RWPE1 (cell line): ENCODE measurements at regions not wholly inside any gene's neighbourhood (a gene's known extent, or its start where the extent isn't known, plus 50 kb on each side); places are given as distances from the start of the nearest gene placed in this dataset.

ENCODE experiments used
- CTCF ChIA-PET: fragments of 350-600 bp; sonication (Branson Sonifier 250); formaldehyde crosslinking; extraction: SDS; loops from one replicate; lab custom pipeline; 2021; lab: Yijun Ruan, JAX
- POLR2A ChIA-PET: fragments of 400-600 bp; formaldehyde crosslinking; extraction: SDS; loops from one replicate; lab custom pipeline; 2020; ENCODE audit warnings: antibody characterized with exemption; ENCODE audit not compliant: low non-redundant PET; lab: Yijun Ruan, JAX
- DNase-seq: peaks from one replicate; pipeline ENCODE4 v3.0.0; 2012; ENCODE audit warnings: low spot score
- H3K27ac ChIP-seq: fragments of 450-650 bp; 2 replicates; pipeline ENCODE4 v1.5.1; 2017
- TF ChIP-seq, protein P1 (sequence below): fragments of 450-650 bp; conservative IDR thresholded peaks from 2 replicates; pipeline ENCODE4 v1.5.1; 2017; ENCODE audit warnings: low read depth, mild to moderate bottlenecking

DNA sequence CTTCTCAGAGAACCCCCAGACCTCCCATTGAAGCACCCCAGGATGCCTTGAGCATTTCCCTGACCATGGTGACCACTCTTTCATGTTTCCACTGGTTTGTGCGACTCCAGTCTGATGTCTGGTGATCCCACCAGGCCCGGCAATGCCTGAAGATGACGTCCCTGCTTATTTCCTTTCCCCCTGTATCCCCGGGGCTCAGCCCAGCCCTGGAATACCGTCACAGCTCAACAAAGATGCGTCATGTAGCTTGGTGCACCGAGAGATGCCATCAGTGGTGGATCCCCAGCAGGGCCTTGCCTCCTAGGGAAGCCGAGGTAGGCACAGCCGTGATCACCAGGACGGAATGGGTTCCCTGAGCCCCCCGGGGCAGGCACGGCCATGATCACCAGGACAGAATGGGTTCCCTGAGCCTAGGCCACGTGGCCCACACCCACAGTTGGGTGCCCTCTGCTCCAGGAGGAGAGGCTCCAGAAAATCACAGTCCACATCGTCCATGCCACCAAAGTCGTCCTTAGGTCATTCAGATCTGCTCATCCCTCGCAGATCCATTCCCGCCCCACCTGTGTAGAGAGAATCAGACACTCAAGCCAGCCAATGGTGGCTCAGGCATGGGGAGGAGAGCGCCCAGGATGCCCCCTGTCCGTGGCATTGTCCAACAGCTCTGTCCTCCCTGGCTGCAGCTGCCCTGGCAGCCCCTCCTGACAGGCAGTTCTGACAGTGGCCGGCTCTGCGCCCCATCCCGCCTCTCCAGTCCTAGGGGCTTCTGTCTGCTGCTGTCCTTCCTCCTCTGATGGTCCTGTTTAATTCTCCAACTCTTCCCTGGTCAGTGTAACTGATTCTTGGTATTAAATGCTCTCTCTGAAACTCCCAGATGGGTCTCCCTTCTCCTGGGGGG, 261.1 kb downstream of the RBFOX3 start:
- TF ChIP-seq, protein P1, sequence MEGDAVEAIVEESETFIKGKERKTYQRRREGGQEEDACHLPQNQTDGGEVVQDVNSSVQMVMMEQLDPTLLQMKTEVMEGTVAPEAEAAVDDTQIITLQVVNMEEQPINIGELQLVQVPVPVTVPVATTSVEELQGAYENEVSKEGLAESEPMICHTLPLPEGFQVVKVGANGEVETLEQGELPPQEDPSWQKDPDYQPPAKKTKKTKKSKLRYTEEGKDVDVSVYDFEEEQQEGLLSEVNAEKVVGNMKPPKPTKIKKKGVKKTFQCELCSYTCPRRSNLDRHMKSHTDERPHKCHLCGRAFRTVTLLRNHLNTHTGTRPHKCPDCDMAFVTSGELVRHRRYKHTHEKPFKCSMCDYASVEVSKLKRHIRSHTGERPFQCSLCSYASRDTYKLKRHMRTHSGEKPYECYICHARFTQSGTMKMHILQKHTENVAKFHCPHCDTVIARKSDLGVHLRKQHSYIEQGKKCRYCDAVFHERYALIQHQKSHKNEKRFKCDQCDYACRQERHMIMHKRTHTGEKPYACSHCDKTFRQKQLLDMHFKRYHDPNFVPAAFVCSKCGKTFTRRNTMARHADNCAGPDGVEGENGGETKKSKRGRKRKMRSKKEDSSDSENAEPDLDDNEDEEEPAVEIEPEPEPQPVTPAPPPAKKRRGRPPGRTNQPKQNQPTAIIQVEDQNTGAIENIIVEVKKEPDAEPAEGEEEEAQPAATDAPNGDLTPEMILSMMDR, result no peak
- H3K27ac ChIP-seq, result no peak overlapping the region
- ChIA-PET POLR2A (no interaction called here), CTCF (no interaction called here)
- DNase-seq, result no peak

- DNase-seq, result no peak
- TF ChIP-seq, protein P1, result no peak
- POLR2A ChIA-PET, result no interaction called here
- CTCF ChIA-PET, result no interaction called here
- no peak overlapping the region for H3K27ac ChIP-seq
Observed at GRCh38 chr17:79342376-79342775, 267.8 kb downstream of the ENGASE start.

DNA sequence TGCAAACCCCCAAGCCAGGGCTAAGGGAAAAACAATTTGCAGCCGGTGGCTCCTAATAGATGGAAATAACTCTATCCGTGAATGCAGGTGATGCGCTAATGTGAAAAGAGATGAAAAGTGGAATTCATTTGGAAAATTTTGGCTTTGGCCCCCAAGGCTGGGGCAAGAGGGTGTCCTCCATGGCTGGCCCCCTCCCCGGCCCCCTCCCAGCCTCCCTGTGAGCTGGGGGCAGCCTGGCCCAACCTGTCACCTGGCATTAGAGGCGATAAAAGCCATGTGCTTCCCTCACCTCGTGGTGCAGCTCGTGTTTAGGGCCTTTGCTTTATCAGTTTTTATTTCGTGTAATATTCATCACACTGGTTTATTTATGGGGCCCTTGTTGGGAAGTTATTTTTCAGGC, 267.2 kb downstream of the ENGASE start:
- CTCF ChIA-PET, result no interaction called here
- POLR2A ChIA-PET, result no interaction called here

DNA sequence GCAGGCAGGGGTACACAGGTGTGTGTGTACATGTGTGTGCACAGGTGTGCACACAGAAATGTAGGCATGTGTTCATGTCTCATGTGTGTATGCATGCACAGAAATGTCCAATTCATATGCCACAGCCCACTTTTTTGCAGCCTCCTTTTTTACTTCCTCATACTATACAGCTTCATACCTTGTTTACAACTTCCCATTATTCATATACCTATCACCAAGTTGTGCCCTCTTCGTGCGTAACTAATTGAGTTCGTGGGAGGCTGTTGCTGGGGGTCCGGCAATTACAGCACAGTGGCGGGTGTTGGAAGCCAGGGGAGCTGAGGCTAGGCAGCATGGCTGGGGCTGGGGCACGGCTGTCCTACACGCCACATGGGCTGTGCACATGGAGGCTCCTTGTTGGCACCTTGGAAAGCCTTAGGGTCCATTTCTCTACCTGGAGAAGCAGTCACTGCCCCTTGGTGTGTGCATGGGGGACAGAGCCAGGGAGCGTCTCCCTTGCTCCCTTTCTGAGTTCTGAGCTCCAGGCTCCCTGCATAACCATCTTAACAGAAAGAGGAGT, 266.7 kb downstream of the ENGASE start:
- CTCF ChIA-PET, result no interaction called here
- DNase-seq, result no peak

More for the DNA sequence above, 267.2 kb downstream of the ENGASE start:
- no peak overlapping the region for H3K27ac ChIP-seq
- TF ChIP-seq, protein P1, result no peak
- no peak for DNase-seq

GRCh38 chr17:79340333-79341221, 266.0 kb downstream of the ENGASE start:
- POLR2A ChIA-PET, result no interaction called here
- TF ChIP-seq, protein P1, result no peak
- DNase-seq, result no peak
- CTCF ChIA-PET, result no interaction called here
- no peak overlapping the region for H3K27ac ChIP-seq

More for the DNA sequence above, 266.7 kb downstream of the ENGASE start:
- TF ChIP-seq, protein P1, result no peak
- POLR2A ChIA-PET, result no interaction called here
- no peak overlapping the region for H3K27ac ChIP-seq

GRCh38 chr17:79339321-79339720, 264.7 kb downstream of the ENGASE start:
- TF ChIP-seq, protein P1, result no peak
- POLR2A ChIA-PET, result no interaction called here
- CTCF ChIA-PET, result interaction anchor here (0.9 kb wide), 1 partner anchor 52 kb away, joined by 4 read pairs; no protein-coding TSS in a partner anchor
- H3K27ac ChIP-seq, result no peak overlapping the region
- no peak for DNase-seq
